ENCODE measurements at regions not wholly inside any gene's neighbourhood (a gene's known extent, or its start where the extent isn't known, plus 50 kb on each side); places are given as distances from the start of the nearest gene placed in this dataset.

GRCh38 chr12:75709503-75709902 is 198.1 kb upstream of the KRR1 start:
- Histone ChIP-seq H3K27me3 (ENCODE audit: insufficient read depth, low read length, poor library complexity, severe bottlenecking) (no peaks in the 10 kb centered on the region), H3K4me2 (ENCODE audit: low read depth, low read length, poor library complexity, severe bottlenecking) (no peak overlapping the region), H3F3A (ENCODE audit: low read depth) (peaks cover 10% of the 10 kb centered on the region), H3K79me2 (ENCODE audit: insufficient read depth, low read length) (no peaks in the 10 kb centered on the region), H4K20me1 (ENCODE audit: insufficient read depth, low read length, poor library complexity, severe bottlenecking) (no peaks in the 10 kb centered on the region), H3K4me3 (ENCODE audit: low read length, poor library complexity, severe bottlenecking) (no peak overlapping the region), H2AFZ (ENCODE audit: low read length) (peak overlapping the region; percentile 4; the same call in 1 of the 2 replicates), H3K9me3 (ENCODE audit: insufficient read depth, low read depth, low read length) (no peaks in the 10 kb centered on the region), H3K4me1 (ENCODE audit: insufficient read depth, low read length, poor library complexity, severe bottlenecking) (peaks cover 81% of the 10 kb centered on the region), H3K36me3 (ENCODE audit: insufficient read depth, low read length) (no peaks in the 10 kb centered on the region), H3K9me2 (replicated peaks; ENCODE audit: low read depth, low read length) (no peaks in the 10 kb centered on the region), H3K9ac (ENCODE audit: low read depth, low read length, poor library complexity, severe bottlenecking) (peak overlapping the region; percentile 8)
- TF ChIP-seq EZH2phosphoT487 (IDR thresholded peaks at IDR 0.05; ENCODE audit: borderline replicate concordance) (no peak), CTCF (conservative IDR thresholded peaks at IDR 0.05; ENCODE audit: low read length) (no peak)

- no peaks in the 10 kb centered on the region for H4K20me1 ChIP-seq (ENCODE audit: insufficient read depth, low read length, poor library complexity, severe bottlenecking)
- H3K27me3 ChIP-seq (ENCODE audit: insufficient read depth, low read length, poor library complexity, severe bottlenecking), result no peaks in the 10 kb centered on the region
- H3K9me3 ChIP-seq (ENCODE audit: insufficient read depth, low read depth, low read length), result no peaks in the 10 kb centered on the region
- H3K36me3 ChIP-seq (ENCODE audit: insufficient read depth, low read length), result no peaks in the 10 kb centered on the region
- TF ChIP-seq CTCF (conservative IDR thresholded peaks at IDR 0.05; ENCODE audit: low read length) (no peak), EZH2phosphoT487 (IDR thresholded peaks at IDR 0.05; ENCODE audit: borderline replicate concordance) (no peak)
- H2AFZ ChIP-seq (ENCODE audit: low read length), result no peak overlapping the region
- H3K9me2 ChIP-seq (replicated peaks; ENCODE audit: low read depth, low read length), result no peaks in the 10 kb centered on the region
- H3K4me2 ChIP-seq (ENCODE audit: low read depth, low read length, poor library complexity, severe bottlenecking), result no peak overlapping the region
- no peak overlapping the region for H3K9ac ChIP-seq (ENCODE audit: low read depth, low read length, poor library complexity, severe bottlenecking)
- H3K79me2 ChIP-seq (ENCODE audit: insufficient read depth, low read length), result no peaks in the 10 kb centered on the region
- H3F3A ChIP-seq (ENCODE audit: low read depth), result peaks cover 10% of the 10 kb centered on the region
- H3K4me3 ChIP-seq (ENCODE audit: low read length, poor library complexity, severe bottlenecking), result no peak overlapping the region
- peaks cover 88% of the 10 kb centered on the region for H3K4me1 ChIP-seq (ENCODE audit: insufficient read depth, low read length, poor library complexity, severe bottlenecking)
Observed at GRCh38 chr12:75708802-75709201, 197.4 kb upstream of the KRR1 start.

GRCh38 chr12:75707983-75708382 is 196.6 kb upstream of the KRR1 start:
- Histone ChIP-seq H3K9me2 (replicated peaks; ENCODE audit: low read depth, low read length) (no peaks in the 10 kb centered on the region), H3K27me3 (ENCODE audit: insufficient read depth, low read length, poor library complexity, severe bottlenecking) (no peaks in the 10 kb centered on the region), H3K4me2 (ENCODE audit: low read depth, low read length, poor library complexity, severe bottlenecking) (no peak overlapping the region), H3K36me3 (ENCODE audit: insufficient read depth, low read length) (no peaks in the 10 kb centered on the region), H2AFZ (ENCODE audit: low read length) (no peak overlapping the region), H3K9ac (ENCODE audit: low read depth, low read length, poor library complexity, severe bottlenecking) (no peak overlapping the region), H3F3A (ENCODE audit: low read depth) (peaks cover 10% of the 10 kb centered on the region), H3K9me3 (ENCODE audit: insufficient read depth, low read depth, low read length) (no peaks in the 10 kb centered on the region), H3K79me2 (ENCODE audit: insufficient read depth, low read length) (no peaks in the 10 kb centered on the region), H3K4me1 (ENCODE audit: insufficient read depth, low read length, poor library complexity, severe bottlenecking) (peaks cover 92% of the 10 kb centered on the region), H3K4me3 (ENCODE audit: low read length, poor library complexity, severe bottlenecking) (no peak overlapping the region), H4K20me1 (ENCODE audit: insufficient read depth, low read length, poor library complexity, severe bottlenecking) (no peaks in the 10 kb centered on the region)
- TF ChIP-seq CTCF (conservative IDR thresholded peaks at IDR 0.05; ENCODE audit: low read length), result no peak
- no peak for TF ChIP-seq EZH2phosphoT487 (IDR thresholded peaks at IDR 0.05; ENCODE audit: borderline replicate concordance)

Measured in Loucy (cell line).